Kidney capillary endothelial cell (primary cell): ENCODE measurements at regions not wholly inside any gene's neighbourhood (a gene's known extent, or its start where the extent isn't known, plus 50 kb on each side); places are given as distances from the start of the nearest gene placed in this dataset.

Source experiments
- DNase-seq: peaks from one replicate; pipeline ENCODE4 v3.0.0-alpha.2; 2018; ENCODE audit warnings: low spot score

- no peak for DNase-seq
These were observed 163.2 kb upstream of the FAM9B start for GRCh38 chrX:9196961-9197640.

GRCh38 chrX:9204560-9204959, 170.6 kb upstream of the FAM9B start:
- no peak for DNase-seq

- no peak for DNase-seq
These were observed 171.8 kb upstream of the FAM9B start for GRCh38 chrX:9205599-9206223.

- no peak for DNase-seq
These were observed 173.2 kb upstream of the FAM9B start for GRCh38 chrX:9207142-9207541.

- DNase-seq, result no peak
These were observed 177.3 kb upstream of the FAM9B start for GRCh38 chrX:9211269-9211668.

GRCh38 chrX:9221781-9222180, 187.9 kb upstream of the FAM9B start:
- DNase-seq, result no peak

GRCh38 chrX:9222299-9222698, 188.4 kb upstream of the FAM9B start:
- no peak for DNase-seq

GRCh38 chrX:9227276-9227675, 193.3 kb upstream of the FAM9B start:
- DNase-seq, result no peak

- no peak for DNase-seq
These were observed 197.6 kb upstream of the FAM9B start for GRCh38 chrX:9231491-9231890.

GRCh38 chrX:9233141-9233540, 199.2 kb upstream of the FAM9B start:
- DNase-seq, result no peak

GRCh38 chrX:9234315-9234714, 200.4 kb upstream of the FAM9B start:
- no peak for DNase-seq

GRCh38 chrX:9235722-9236121, 201.8 kb upstream of the FAM9B start:
- DNase-seq, result no peak

- no peak for DNase-seq
These were observed 207.0 kb upstream of the FAM9B start for GRCh38 chrX:9240956-9241355.

- DNase-seq, result no peak
These were observed 207.5 kb upstream of the FAM9B start for GRCh38 chrX:9241427-9241826.

- DNase-seq, result no peak
These were observed 215.3 kb upstream of the FAM9B start for GRCh38 chrX:9249051-9249846.

- DNase-seq, result no peak
These were observed 212.7 kb upstream of the TBL1X start for GRCh38 chrX:9252182-9252581.

GRCh38 chrX:9253211-9253610, 211.6 kb upstream of the TBL1X start:
- DNase-seq, result no peak

- no peak for DNase-seq
These were observed 207.0 kb upstream of the TBL1X start for GRCh38 chrX:9257718-9258420.

GRCh38 chrX:9258421-9259104, 206.3 kb upstream of the TBL1X start:
- DNase-seq, result no peak

- DNase-seq, result no peak
These were observed 204.3 kb upstream of the TBL1X start for GRCh38 chrX:9260603-9261002.

- DNase-seq, result no peak
These were observed 197.4 kb upstream of the TBL1X start for GRCh38 chrX:9267415-9267814.

GRCh38 chrX:9269134-9269533, 195.7 kb upstream of the TBL1X start:
- DNase-seq, result no peak
